Endothelial cell of umbilical vein (primary cell): ENCODE measurements at regions not wholly inside any gene's neighbourhood (a gene's known extent, or its start where the extent isn't known, plus 50 kb on each side); places are given as distances from the start of the nearest gene placed in this dataset.

ENCODE experiments used
- BruUV-seq: library from RNA; stranded (reverse); fragments of 400-500 nt; replicated peaks from 2 replicates; lab custom pipeline; 2021; lab: Mats Ljungman, UMichigan
- CTCF ChIA-PET: fragments of 300-600, 350-600 bp; sonication (Branson Sonifier 250); formaldehyde crosslinking; loops from one replicate; lab custom pipeline; 2021; ENCODE audit warnings: antibody characterized with exemption, inconsistent platforms; lab: Charles Lee
- POLR2A ChIA-PET: fragments of 300-600, 350-600 bp; sonication (Branson Sonifier 250); formaldehyde crosslinking; loops from one replicate; lab custom pipeline; 2021; ENCODE audit warnings: antibody characterized with exemption, inconsistent platforms; lab: Charles Lee
- DNase-seq: peaks from one replicate; pipeline ENCODE4 v3.0.0-alpha.2; 2011; ENCODE audit warnings: low read depth, low spot score
- FAIRE-seq: peaks from 2 replicates; lab custom pipeline; 2011; peaks lifted over from hg19 to GRCh38; lab: Jason Lieb, UNC
- H2AFZ ChIP-seq: 2 replicates; pipeline ENCODE4 v1.6.0; 2012; ENCODE audit warnings: low read depth, low read length, control low read depth, inconsistent platforms
- H3K27ac ChIP-seq: 2 replicates; pipeline ENCODE4 v1.5.1; 2011; ENCODE audit warnings: low read depth, mild to moderate bottlenecking, control low read depth, low read length, moderate library complexity; ENCODE audit not compliant: insufficient read depth
- H3K27me3 ChIP-seq, 2 experiments: 2 replicates each; pipeline versions ENCODE4 v1.6.0 to v1.6.1; 2011; ENCODE audit warnings: low read length in 2 of 2, mixed read lengths in 1 of 2; ENCODE audit not compliant: control insufficient read depth in 2 of 2, insufficient read depth in 2 of 2
- H3K36me3 ChIP-seq, 2 experiments: 2 replicates in 1 of 2; 3 replicates in 1 of 2; pipeline ENCODE4 v1.5.1; 2011; ENCODE audit warnings: low read length in 2 of 2, mild to moderate bottlenecking in 1 of 2, moderate library complexity in 1 of 2; ENCODE audit not compliant: control insufficient read depth in 2 of 2, insufficient read depth in 2 of 2; ENCODE audit errors: extremely low read depth in 1 of 2
- H3K4me1 ChIP-seq: 3 replicates; pipeline ENCODE4 v1.5.1; 2011; ENCODE audit warnings: mild to moderate bottlenecking, low read length; ENCODE audit not compliant: control insufficient read depth, insufficient read depth; ENCODE audit errors: extremely low read depth
- H3K4me2 ChIP-seq: 2 replicates; pipeline ENCODE4 v1.6.1; 2011; ENCODE audit warnings: low read length, control low read depth, mixed read lengths; ENCODE audit not compliant: insufficient read depth
- H3K4me3 ChIP-seq, 3 experiments: fragments of 200-600 bp in 1 of 3; sonication (generic), shearing (Covaris generic) in 1 of 3; replicated peaks in 1 of 3; 2 replicates each; pipeline ENCODE4 v1.5.1; 2011 to 2016; ENCODE audit warnings: control low read depth in 3 of 3, low read length in 3 of 3, mild to moderate bottlenecking in 2 of 3, inconsistent platforms in 1 of 3, low read depth in 1 of 3, moderate library complexity in 1 of 3; ENCODE audit not compliant: insufficient read depth in 1 of 3
- H3K79me2 ChIP-seq: 2 replicates; pipeline ENCODE4 v1.6.0; 2012; ENCODE audit warnings: low read length, inconsistent platforms; ENCODE audit not compliant: control insufficient read depth, insufficient read depth
- H3K9ac ChIP-seq: replicated peaks from 2 replicates; pipeline ENCODE3; 2011; ENCODE audit warnings: low read length, control low read depth; ENCODE audit not compliant: insufficient read depth; ENCODE audit errors: extremely low read depth
- H3K9me1 ChIP-seq: replicated peaks from 3 replicates; pipeline ENCODE4 v1.6.0; 2011; ENCODE audit warnings: mild to moderate bottlenecking, low read length; ENCODE audit not compliant: control insufficient read depth, insufficient read depth; ENCODE audit errors: extremely low read depth
- H3K9me3 ChIP-seq: replicated peaks from 2 replicates; pipeline ENCODE4 v1.5.1; 2012; ENCODE audit warnings: low read length, inconsistent platforms; ENCODE audit not compliant: control insufficient read depth, insufficient read depth
- H4K20me1 ChIP-seq: replicated peaks from 2 replicates; pipeline ENCODE3; 2011; ENCODE audit warnings: mild to moderate bottlenecking, low read length; ENCODE audit not compliant: control insufficient read depth, insufficient read depth; ENCODE audit errors: extremely low read depth
- EZH2 ChIP-seq: IDR thresholded peaks from 2 replicates; pipeline ENCODE4 v1.6.1; 2012; ENCODE audit warnings: borderline replicate concordance, low read depth, mild to moderate bottlenecking, moderate library complexity, low read length, inconsistent platforms; ENCODE audit not compliant: severe bottlenecking
- FOS ChIP-seq: IDR thresholded peaks from 2 replicates; pipeline ENCODE4 v1.6.1; 2011; ENCODE audit warnings: mild to moderate bottlenecking, low read length, moderate library complexity, borderline replicate concordance; ENCODE audit not compliant: insufficient read depth
- GATA2 ChIP-seq: IDR thresholded peaks from 2 replicates; pipeline ENCODE4 v1.7.0; 2011; ENCODE audit warnings: low read depth, mild to moderate bottlenecking, moderate library complexity, mixed read lengths, low read length; ENCODE audit not compliant: insufficient read length, insufficient read depth
- JUN ChIP-seq: IDR thresholded peaks from 2 replicates; pipeline ENCODE4 v1.6.1; 2011; ENCODE audit warnings: borderline replicate concordance, low read depth; ENCODE audit not compliant: insufficient read length, insufficient read depth
- MAX ChIP-seq: IDR thresholded peaks from 2 replicates; pipeline ENCODE4 v1.6.1; 2011; ENCODE audit not compliant: insufficient read depth, insufficient read length
- MYC ChIP-seq: IDR thresholded peaks from one replicate; pipeline ENCODE4 v1.6.1; 2011; ENCODE audit warnings: mild to moderate bottlenecking, low read depth, low read length
- POLR2A ChIP-seq: IDR thresholded peaks from 2 replicates; pipeline ENCODE4 v1.6.1; 2012; ENCODE audit warnings: low read depth, mild to moderate bottlenecking, control low read depth, low read length
- POLR2AphosphoS5 ChIP-seq: IDR thresholded peaks from 2 replicates; pipeline ENCODE4 v1.6.1; 2012; ENCODE audit warnings: low read depth, mild to moderate bottlenecking, control low read depth, low read length, moderate library complexity; ENCODE audit not compliant: insufficient read depth
- dilution Hi-C: fragments of 300-500 bp; cut with MboI; formaldehyde crosslinking; loops from one replicate; pipeline ENCODE4 v1.15.0; 2019; ENCODE audit warnings: low sequenced_read_pairs; ENCODE audit not compliant: extremely low pct_ligation_motif_present
- intact Hi-C: fragments of 100-400 bp; cut with micrococcal nuclease; formaldehyde crosslinking; loops from one replicate; pipeline ENCODE4 v1.10.0; 2022
- TF ChIP-seq, protein P1 (sequence below), 2 donors: IDR thresholded peaks; 1 replicate in 1 of 2; 2 replicates in 1 of 2; pipeline ENCODE4 v1.5.1; 2011; ENCODE audit warnings: low read length in 2 of 2, mild to moderate bottlenecking in 2 of 2, moderate library complexity in 2 of 2, control low read depth in 1 of 2, inconsistent platforms in 1 of 2, low read depth in 1 of 2; ENCODE audit not compliant: insufficient read depth in 1 of 2; ENCODE audit errors: extremely low read depth in 1 of 2

DNA sequence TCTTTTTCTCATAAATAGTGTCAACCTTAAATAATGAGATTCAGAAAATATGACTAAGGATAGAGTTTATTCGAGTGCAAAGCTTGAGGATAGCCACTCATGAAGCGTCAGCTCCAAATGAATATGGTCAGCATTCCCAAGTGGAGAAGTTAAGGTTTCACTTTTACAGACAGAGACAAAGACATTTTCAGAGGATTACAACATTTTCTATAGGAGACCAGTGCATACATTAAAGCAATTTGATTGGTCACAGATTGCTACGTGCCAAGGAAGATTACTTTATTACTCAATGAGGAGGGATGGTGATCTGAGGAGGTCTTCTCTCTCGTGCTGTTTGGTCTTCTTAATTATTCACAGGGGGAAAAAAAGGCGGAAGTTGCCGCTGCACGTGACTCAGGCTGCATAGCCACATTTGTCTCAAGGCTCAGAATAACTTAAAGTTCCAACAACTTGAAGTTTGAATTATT is 60.1 kb upstream of the SPATA31C2 start:
- Histone ChIP-seq H3K79me2 (no peaks in the 10 kb centered on the region), H3K4me3 (no peak overlapping the region), H3K9me1 (no peaks in the 10 kb centered on the region), H3K27me3 (no peaks in the 10 kb centered on the region), H3K4me1 (no peaks in the 10 kb centered on the region), H4K20me1 (no peaks in the 10 kb centered on the region), H2AFZ (no peak overlapping the region), H3K9me3 (no peaks in the 10 kb centered on the region), H3K36me3 (no peaks in the 10 kb centered on the region), H3K9ac (no peak overlapping the region), H3K4me2 (no peak overlapping the region), H3K27ac (no peak overlapping the region)
- FAIRE-seq: no peak
- intact Hi-C loops: loop anchor here (5.0 kb wide), 1 partner anchor 74 kb away; no protein-coding TSS in a partner anchor
- dilution Hi-C loops: no loop called here
- BruUV-seq: no TSS peak
- TF ChIP-seq MAX (no peak), EZH2 (no peak), JUN (no peak), POLR2A (no peak), POLR2AphosphoS5 (no peak), MYC (no peak), FOS (no peak), GATA2 (no peak)
- TF ChIP-seq, protein P1, sequence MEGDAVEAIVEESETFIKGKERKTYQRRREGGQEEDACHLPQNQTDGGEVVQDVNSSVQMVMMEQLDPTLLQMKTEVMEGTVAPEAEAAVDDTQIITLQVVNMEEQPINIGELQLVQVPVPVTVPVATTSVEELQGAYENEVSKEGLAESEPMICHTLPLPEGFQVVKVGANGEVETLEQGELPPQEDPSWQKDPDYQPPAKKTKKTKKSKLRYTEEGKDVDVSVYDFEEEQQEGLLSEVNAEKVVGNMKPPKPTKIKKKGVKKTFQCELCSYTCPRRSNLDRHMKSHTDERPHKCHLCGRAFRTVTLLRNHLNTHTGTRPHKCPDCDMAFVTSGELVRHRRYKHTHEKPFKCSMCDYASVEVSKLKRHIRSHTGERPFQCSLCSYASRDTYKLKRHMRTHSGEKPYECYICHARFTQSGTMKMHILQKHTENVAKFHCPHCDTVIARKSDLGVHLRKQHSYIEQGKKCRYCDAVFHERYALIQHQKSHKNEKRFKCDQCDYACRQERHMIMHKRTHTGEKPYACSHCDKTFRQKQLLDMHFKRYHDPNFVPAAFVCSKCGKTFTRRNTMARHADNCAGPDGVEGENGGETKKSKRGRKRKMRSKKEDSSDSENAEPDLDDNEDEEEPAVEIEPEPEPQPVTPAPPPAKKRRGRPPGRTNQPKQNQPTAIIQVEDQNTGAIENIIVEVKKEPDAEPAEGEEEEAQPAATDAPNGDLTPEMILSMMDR (IDR thresholded peaks at IDR 0.05; ENCODE audit: extremely low read depth in 1 of 2, insufficient read depth in 1 of 2, low read depth in 1 of 2, low read length in 2 of 2): no peak
- ChIA-PET POLR2A (no interaction called here), CTCF (no interaction called here)
- no peak for DNase-seq
